ENCODE measurements at regions not wholly inside any gene's neighbourhood (a gene's known extent, or its start where the extent isn't known, plus 50 kb on each side); places are given as distances from the start of the nearest gene placed in this dataset.

DNA sequence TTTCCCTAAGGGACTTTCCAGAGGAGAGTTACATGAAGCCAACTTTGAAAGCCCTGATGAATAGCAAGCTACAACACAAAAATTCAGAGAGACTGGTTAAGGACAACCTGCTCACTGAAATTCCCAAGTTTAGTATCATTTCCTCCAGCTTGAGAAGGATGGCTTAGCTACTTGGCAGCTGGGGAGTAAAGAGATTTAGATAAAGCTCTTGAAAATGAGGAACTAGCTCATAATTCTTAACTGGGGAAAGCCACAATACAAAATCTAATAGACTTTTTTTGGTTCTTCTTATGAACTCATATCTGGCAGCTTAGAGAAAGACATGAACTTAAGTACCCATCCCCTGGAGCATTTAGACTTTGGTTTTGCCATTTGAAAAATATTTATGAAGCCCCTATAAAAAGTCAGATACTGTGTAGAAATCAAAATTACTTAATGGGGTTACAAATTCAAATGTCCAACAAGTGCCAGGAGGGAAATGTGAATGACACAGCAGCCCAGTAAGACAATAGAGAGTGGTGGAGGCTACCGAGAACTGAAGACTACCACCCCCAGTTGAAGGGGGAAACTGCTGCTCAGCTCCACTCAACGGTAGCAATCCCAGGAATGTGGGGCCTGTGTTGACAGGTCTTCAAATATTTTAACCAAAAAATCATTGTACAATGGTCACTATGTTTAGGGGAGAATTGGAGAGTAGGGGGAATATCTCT is 79.4 kb upstream of the ADRB2 start:
- Histone ChIP-seq H3K27ac (peak overlapping the region in 1 of 12 donors; percentile 40), H3K9me3 (no peaks in the 10 kb centered on the region), H3K4me1 (peaks cover 0 to 42% (median 3%) of the 10 kb centered on the region in 12 donors), H3K27me3 (no peaks in the 10 kb centered on the region), H3K36me3 (no peaks in the 10 kb centered on the region), H3K4me3 (no peak overlapping the region)
- intact Hi-C loops (cut with DNase I), result loop anchor here in 2 of 10 donors (5.0 kb wide), 2 partner anchors 40 to 60 kb away; no protein-coding TSS in a partner anchor
- 29 to 40% (median 35%) methylated on average over 2 of the region's 2 CpGs for WGBS, 4 donors
- no peak for DNase-seq
- TF ChIP-seq, protein P1, sequence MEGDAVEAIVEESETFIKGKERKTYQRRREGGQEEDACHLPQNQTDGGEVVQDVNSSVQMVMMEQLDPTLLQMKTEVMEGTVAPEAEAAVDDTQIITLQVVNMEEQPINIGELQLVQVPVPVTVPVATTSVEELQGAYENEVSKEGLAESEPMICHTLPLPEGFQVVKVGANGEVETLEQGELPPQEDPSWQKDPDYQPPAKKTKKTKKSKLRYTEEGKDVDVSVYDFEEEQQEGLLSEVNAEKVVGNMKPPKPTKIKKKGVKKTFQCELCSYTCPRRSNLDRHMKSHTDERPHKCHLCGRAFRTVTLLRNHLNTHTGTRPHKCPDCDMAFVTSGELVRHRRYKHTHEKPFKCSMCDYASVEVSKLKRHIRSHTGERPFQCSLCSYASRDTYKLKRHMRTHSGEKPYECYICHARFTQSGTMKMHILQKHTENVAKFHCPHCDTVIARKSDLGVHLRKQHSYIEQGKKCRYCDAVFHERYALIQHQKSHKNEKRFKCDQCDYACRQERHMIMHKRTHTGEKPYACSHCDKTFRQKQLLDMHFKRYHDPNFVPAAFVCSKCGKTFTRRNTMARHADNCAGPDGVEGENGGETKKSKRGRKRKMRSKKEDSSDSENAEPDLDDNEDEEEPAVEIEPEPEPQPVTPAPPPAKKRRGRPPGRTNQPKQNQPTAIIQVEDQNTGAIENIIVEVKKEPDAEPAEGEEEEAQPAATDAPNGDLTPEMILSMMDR (IDR thresholded peaks at IDR 0.05), result no peak
- peak in 1 of 4 donors; percentile 15 for ATAC-seq

DNA sequence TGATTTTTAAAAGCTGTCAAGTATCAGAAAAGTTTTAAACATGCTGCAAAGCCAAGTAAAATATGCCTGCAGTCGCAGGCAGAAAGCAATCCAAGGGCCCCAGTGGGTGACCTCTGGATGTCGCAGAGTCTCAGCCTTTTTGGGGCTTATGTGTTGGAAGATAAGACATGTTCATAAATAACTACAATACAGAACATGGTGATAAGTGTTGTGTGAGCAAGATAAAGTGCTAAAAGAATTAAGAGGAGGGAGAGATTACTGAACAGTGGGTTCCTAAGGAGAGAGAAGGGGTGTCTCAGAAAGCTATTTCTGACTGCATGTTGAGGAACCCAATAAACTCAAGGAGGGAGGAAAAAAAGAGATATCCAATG is 78.9 kb upstream of the ADRB2 start:
- ATAC-seq, result peak in 1 of 4 donors; percentile 42
- intact Hi-C loops (cut with DNase I), result loop anchor here in 2 of 10 donors (5.0 kb wide), 2 partner anchors 40 to 60 kb away; no protein-coding TSS in a partner anchor
- Histone ChIP-seq H3K36me3 (no peaks in the 10 kb centered on the region), H3K4me3 (no peak overlapping the region), H3K4me1 (peaks cover 0 to 42% (median 3%) of the 10 kb centered on the region in 12 donors), H3K27me3 (no peaks in the 10 kb centered on the region), H3K27ac (peak overlapping the region in 1 of 12 donors; percentile 40), H3K9me3 (no peaks in the 10 kb centered on the region)
- DNase-seq, result no peak
- WGBS, 4 donors, result 19 to 35% (median 26%) methylated on average over 2 of the region's 2 CpGs
- no peak for TF ChIP-seq POLR2A (IDR thresholded peaks at IDR 0.05)
- TF ChIP-seq, protein P1 (IDR thresholded peaks at IDR 0.05), result no peak

DNA sequence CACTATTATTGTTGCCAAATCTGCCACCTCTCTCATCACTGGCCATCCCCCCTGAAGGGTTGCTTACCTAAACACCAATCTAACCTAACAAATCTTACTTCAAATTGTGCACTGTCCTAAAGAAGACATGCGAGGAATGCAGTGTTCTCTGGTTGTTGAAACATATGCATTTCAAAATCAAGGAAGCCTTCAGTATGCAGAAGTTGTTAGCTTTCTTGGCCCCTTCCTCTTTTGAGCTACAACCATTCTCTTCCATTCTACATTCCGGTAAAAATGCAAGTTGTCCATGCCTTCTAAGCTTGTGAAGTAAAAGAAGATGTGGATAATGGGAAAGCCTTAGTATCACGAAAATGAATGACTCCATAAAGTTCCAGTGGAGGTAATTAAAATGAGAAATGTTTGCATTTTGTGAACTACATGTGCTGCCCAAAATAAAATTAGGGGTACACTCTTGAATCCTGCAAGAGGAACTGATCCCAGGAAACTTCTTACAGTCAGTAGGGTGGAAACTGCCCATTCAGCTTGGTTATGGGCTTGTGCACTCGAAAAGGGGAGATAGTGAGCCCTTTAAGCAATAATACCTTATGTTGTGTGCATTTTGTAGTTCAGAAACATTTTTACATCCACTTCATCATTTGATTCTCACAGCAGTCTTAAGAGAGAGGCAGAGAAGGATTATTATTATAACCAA is 77.6 kb upstream of the ADRB2 start:
- Histone ChIP-seq H3K9me3 (peaks cover 0 to 6% (median 0%) of the 10 kb centered on the region in 12 donors), H3K27ac (peak overlapping the region in 1 of 12 donors; percentile 70), H3K4me1 (peaks cover 0 to 42% (median 3%) of the 10 kb centered on the region in 12 donors), H3K27me3 (no peaks in the 10 kb centered on the region), H3K36me3 (no peaks in the 10 kb centered on the region), H3K4me3 (no peak overlapping the region)
- no peak for DNase-seq
- WGBS, 4 donors, result 88 to 91% (median 89%) methylated on average over 4 of the region's 4 CpGs
- ATAC-seq, result peak in 1 of 4 donors; percentile 66
- TF ChIP-seq, protein P1 (IDR thresholded peaks at IDR 0.05), result no peak
- TF ChIP-seq POLR2A (IDR thresholded peaks at IDR 0.05), result no peak
- intact Hi-C loops (cut with DNase I), result loop anchor here in 2 of 10 donors (5.0 kb wide), 2 partner anchors 38 to 58 kb away; no protein-coding TSS in a partner anchor

DNA sequence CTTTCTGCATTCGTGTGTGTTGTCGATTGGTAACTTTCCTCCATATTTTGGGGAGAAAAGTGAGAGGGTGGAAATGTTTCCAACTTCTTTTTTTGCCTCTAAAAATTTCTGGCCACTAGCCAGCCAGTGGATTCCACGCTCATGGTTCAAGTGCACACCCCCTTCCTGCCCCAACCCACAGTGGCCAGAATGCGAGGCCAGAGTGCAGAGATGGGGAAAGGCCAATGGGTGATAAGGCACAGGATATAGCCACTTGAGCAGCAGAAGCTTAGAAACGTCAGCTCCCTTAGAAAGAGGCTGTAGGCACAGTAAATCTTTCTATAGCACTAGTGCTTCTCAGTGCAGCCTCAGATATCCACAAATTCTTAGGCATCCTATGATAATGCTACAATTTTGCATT is 75.8 kb upstream of the ADRB2 start:
- 46 to 63% (median 54%) methylated on average over 5 of the region's 5 CpGs for WGBS, 4 donors
- TF ChIP-seq, protein P1 (IDR thresholded peaks at IDR 0.05), result no peak
- no peak for TF ChIP-seq POLR2A (IDR thresholded peaks at IDR 0.05)
- Histone ChIP-seq H3K4me1 (peaks cover 0 to 42% (median 3%) of the 10 kb centered on the region in 12 donors), H3K4me3 (no peak overlapping the region), H3K9me3 (peaks cover 0 to 21% (median 7%) of the 10 kb centered on the region in 12 donors), H3K27ac (no peak overlapping the region), H3K36me3 (no peaks in the 10 kb centered on the region), H3K27me3 (no peaks in the 10 kb centered on the region)
- no peak for DNase-seq
- ATAC-seq, result no peak
- intact Hi-C loops (cut with DNase I), result no loop called here
